ENCODE measurements at regions not wholly inside any gene's neighbourhood (a gene's known extent, or its start where the extent isn't known, plus 50 kb on each side); places are given as distances from the start of the nearest gene placed in this dataset.

- no peak for DNase-seq (ENCODE audit: low read depth, low spot score)
- intact Hi-C loops (cut with micrococcal nuclease), result no loop called here
- CTCF ChIA-PET, result interaction anchor here (2.0 kb wide), 1 partner anchor 123 kb away, joined by 11 read pairs; no protein-coding TSS in a partner anchor
Observed at GRCh38 chr1:101431956-101432510, 195.2 kb downstream of the S1PR1 start.

More at GRCh38 chr1:101431956-101432510, 195.2 kb downstream of the S1PR1 start:
- TF ChIP-seq GATA2 (IDR thresholded peaks at IDR 0.05; ENCODE audit: insufficient read depth, insufficient read length, low read depth, low read length), result no peak
- TF ChIP-seq CTCF (IDR thresholded peaks at IDR 0.05; ENCODE audit: extremely low read depth in 1 of 2, insufficient read depth in 1 of 2, low read depth in 1 of 2, low read length in 2 of 2), result no peak
- TF ChIP-seq POLR2AphosphoS5 (IDR thresholded peaks at IDR 0.05; ENCODE audit: insufficient read depth, low read depth, low read length), result no peak
- no peak for TF ChIP-seq MYC (IDR thresholded peaks at IDR 0.05; ENCODE audit: low read depth, low read length)
- TF ChIP-seq MAX (IDR thresholded peaks at IDR 0.05; ENCODE audit: insufficient read depth, insufficient read length), result no peak
- TF ChIP-seq FOS (IDR thresholded peaks at IDR 0.05; ENCODE audit: borderline replicate concordance, insufficient read depth, low read length), result no peak
- no peak for TF ChIP-seq EZH2 (IDR thresholded peaks at IDR 0.05; ENCODE audit: borderline replicate concordance, low read depth, low read length, severe bottlenecking)
- TF ChIP-seq POLR2A (IDR thresholded peaks at IDR 0.05; ENCODE audit: low read depth, low read length), result no peak
- Histone ChIP-seq H3K4me1 (ENCODE audit: control insufficient read depth, extremely low read depth, insufficient read depth, low read length) (no peaks in the 10 kb centered on the region), H3K4me2 (ENCODE audit: insufficient read depth, low read length) (no peak overlapping the region), H3K27ac (ENCODE audit: insufficient read depth, low read depth, low read length) (no peak overlapping the region), H3K9ac (replicated peaks; ENCODE audit: extremely low read depth, insufficient read depth, low read length) (no peak overlapping the region), H3K9me3 (replicated peaks; ENCODE audit: control insufficient read depth, insufficient read depth, low read length) (no peaks in the 10 kb centered on the region), H3K79me2 (ENCODE audit: control insufficient read depth, insufficient read depth, low read length) (no peaks in the 10 kb centered on the region), H3K4me3 (replicated peaks in 1 of 3; ENCODE audit: insufficient read depth in 1 of 3, low read depth in 1 of 3, low read length in 3 of 3) (no peak overlapping the region), H3K27me3 (ENCODE audit: control insufficient read depth in 2 of 2, insufficient read depth in 2 of 2, low read length in 2 of 2) (no peaks in the 10 kb centered on the region), H3K36me3 (ENCODE audit: control insufficient read depth in 2 of 2, extremely low read depth in 1 of 2, insufficient read depth in 2 of 2, low read length in 2 of 2) (no peaks in the 10 kb centered on the region), H3K9me1 (replicated peaks; ENCODE audit: control insufficient read depth, extremely low read depth, insufficient read depth, low read length) (no peaks in the 10 kb centered on the region), H2AFZ (ENCODE audit: low read depth, low read length) (no peak overlapping the region), H4K20me1 (replicated peaks; ENCODE audit: control insufficient read depth, extremely low read depth, insufficient read depth, low read length) (no peaks in the 10 kb centered on the region)
- POLR2A ChIA-PET, result no interaction called here
- BruUV-seq (replicated peaks), result no TSS peak
- dilution Hi-C loops (cut with MboI; ENCODE audit: extremely low pct_ligation_motif_present, low sequenced_read_pairs), result no loop called here
- FAIRE-seq, result no peak
